Neuronal stem cell (in vitro differentiated cells): ENCODE measurements at regions not wholly inside any gene's neighbourhood (a gene's known extent, or its start where the extent isn't known, plus 50 kb on each side); places are given as distances from the start of the nearest gene placed in this dataset.

Source experiments
- DNase-seq: peaks from one replicate; pipeline ENCODE4 v3.0.0-alpha.2; 2013; ENCODE audit warnings: low spot score
- H2AFZ ChIP-seq: one replicate; pipeline ENCODE4 v1.6.1; 2013; ENCODE audit warnings: mild to moderate bottlenecking, low read length, inconsistent platforms
- H2AK5ac ChIP-seq: 2 replicates; pipeline ENCODE4 v1.6.1; 2013; ENCODE audit warnings: low read depth, mild to moderate bottlenecking, inconsistent platforms, low read length, moderate library complexity, mixed read lengths
- H2BK120ac ChIP-seq: 2 replicates; pipeline ENCODE4 v1.6.1; 2013; ENCODE audit warnings: low read depth, mild to moderate bottlenecking, inconsistent platforms, low read length, moderate library complexity, mixed read lengths
- H2BK12ac ChIP-seq: one replicate; pipeline ENCODE4 v1.6.1; 2013; ENCODE audit warnings: low read length, inconsistent platforms
- H2BK15ac ChIP-seq: 2 replicates; pipeline ENCODE4 v1.6.1; 2013; ENCODE audit warnings: mild to moderate bottlenecking, low read length, inconsistent platforms, mixed read lengths
- H2BK5ac ChIP-seq: one replicate; pipeline ENCODE4 v1.6.1; 2013; ENCODE audit warnings: inconsistent platforms, mild to moderate bottlenecking, low read length, moderate library complexity
- H3K14ac ChIP-seq: one replicate; pipeline ENCODE4 v1.6.1; 2013; ENCODE audit warnings: low read length, inconsistent platforms
- H3K18ac ChIP-seq: 2 replicates; pipeline ENCODE4 v1.6.1; 2013; ENCODE audit warnings: low read length, inconsistent platforms
- H3K23ac ChIP-seq: 2 replicates; pipeline ENCODE4 v1.6.1; 2013; ENCODE audit warnings: low read depth, mild to moderate bottlenecking, mixed read lengths, low read length, inconsistent platforms; ENCODE audit not compliant: poor library complexity
- H3K27ac ChIP-seq: replicated peaks from 3 replicates; pipeline ENCODE4 v1.5.1; 2013; ENCODE audit warnings: low read length, inconsistent platforms
- H3K27me3 ChIP-seq, 3 experiments: 2 replicates each; pipeline ENCODE4 v1.6.1; 2013; ENCODE audit warnings: low read length in 3 of 3, mild to moderate bottlenecking in 2 of 3, inconsistent platforms in 1 of 3, low read depth in 1 of 3, mixed read lengths in 1 of 3, moderate library complexity in 1 of 3; ENCODE audit not compliant: control insufficient read depth in 3 of 3, insufficient read depth in 3 of 3
- H3K36me3 ChIP-seq, 2 donors: replicated peaks in 1 of 2; 2 replicates each; pipeline ENCODE4 v1.6.1; 2013; ENCODE audit warnings: low read length in 2 of 2; ENCODE audit not compliant: control insufficient read depth in 2 of 2, insufficient read depth in 2 of 2
- H3K4ac ChIP-seq: 2 replicates; pipeline ENCODE4 v1.6.1; 2013; ENCODE audit warnings: inconsistent platforms, mild to moderate bottlenecking, low read length, moderate library complexity
- H3K4me1 ChIP-seq, 2 donors: 1 replicate in 1 of 2; 2 replicates in 1 of 2; pipeline ENCODE4 v1.6.1; 2013; ENCODE audit warnings: low read length in 2 of 2, low read depth in 1 of 2; ENCODE audit not compliant: control insufficient read depth in 2 of 2, insufficient read depth in 1 of 2
- H3K4me2 ChIP-seq: one replicate; pipeline ENCODE4 v1.6.1; 2013; ENCODE audit warnings: mild to moderate bottlenecking, low read length, inconsistent platforms; ENCODE audit not compliant: insufficient read depth, poor library complexity, severe bottlenecking
- H3K4me3 ChIP-seq, 2 donors: 2 replicates each; pipeline ENCODE4 v1.5.1; 2013; ENCODE audit warnings: low read length in 2 of 2, mild to moderate bottlenecking in 2 of 2, inconsistent platforms in 1 of 2, moderate library complexity in 1 of 2
- H3K79me1 ChIP-seq: one replicate; pipeline ENCODE4 v1.6.1; 2013; ENCODE audit warnings: low read depth, mild to moderate bottlenecking, inconsistent platforms, low read length, moderate library complexity
- H3K9ac ChIP-seq: one replicate; pipeline ENCODE4 v1.6.1; 2013; ENCODE audit warnings: mild to moderate bottlenecking, low read depth, low read length, inconsistent platforms; ENCODE audit not compliant: poor library complexity
- H3K9me3 ChIP-seq, 2 donors: replicated peaks in 1 of 2; 2 replicates each; pipeline versions ENCODE3 to v1.6.1; 2013; ENCODE audit warnings: low read length in 2 of 2, mild to moderate bottlenecking in 2 of 2, inconsistent platforms in 1 of 2, low read depth in 1 of 2, mixed read lengths in 1 of 2, moderate library complexity in 1 of 2; ENCODE audit not compliant: control insufficient read depth in 2 of 2, insufficient read depth in 1 of 2
- H4K8ac ChIP-seq: one replicate; pipeline ENCODE4 v1.6.1; 2013; ENCODE audit warnings: low read depth, mild to moderate bottlenecking, inconsistent platforms, low read length, moderate library complexity
- H4K91ac ChIP-seq: one replicate; pipeline ENCODE4 v1.6.1; 2013; ENCODE audit warnings: low read length, low read depth, mild to moderate bottlenecking, inconsistent platforms; ENCODE audit not compliant: poor library complexity
- WGBS, 2 donors: extraction: QIAGEN DNeasy Blood & Tissue Kit; methylation state at CpG; one replicate each; pipeline ENCODE4 v1.1.7; 2013; ENCODE audit warnings: missing lambda C conversion rate in 2 of 2, mixed read lengths in 1 of 2; ENCODE audit not compliant: insufficient read length in 2 of 2, insufficient replicate concordance in 1 of 2; ENCODE audit errors: extremely low coverage in 2 of 2; 5-methylcytosine and 5-hydroxymethylcytosine counted together

- Histone ChIP-seq H3K36me3 (no peaks in the 10 kb centered on the region), H3K4me2 (no peak overlapping the region), H3K27ac (no peak overlapping the region), H2BK15ac (no peak overlapping the region), H3K4ac (no peak overlapping the region), H3K9ac (no peak overlapping the region), H2BK120ac (no peak overlapping the region), H3K9me3 (no peaks in the 10 kb centered on the region), H3K23ac (no peak overlapping the region), H2AFZ (no peak overlapping the region), H3K18ac (no peak overlapping the region), H2BK12ac (no peak overlapping the region), H3K4me1 (peaks cover 0 to 2% of the 10 kb centered on the region in 2 donors), H4K8ac (no peak overlapping the region), H4K91ac (no peak overlapping the region), H2BK5ac (no peak overlapping the region), H3K79me1 (no peaks in the 10 kb centered on the region), H3K14ac (no peak overlapping the region), H2AK5ac (no peak overlapping the region), H3K27me3 (no peaks in the 10 kb centered on the region), H3K4me3 (no peak overlapping the region)
- WGBS, 2 donors = no CpG with 5 or more reads among the region's 5 CpGs
- DNase-seq = no peak
Measured at GRCh38 chr6:120996340-120996739, 337.9 kb downstream of the TBC1D32 start.

DNA sequence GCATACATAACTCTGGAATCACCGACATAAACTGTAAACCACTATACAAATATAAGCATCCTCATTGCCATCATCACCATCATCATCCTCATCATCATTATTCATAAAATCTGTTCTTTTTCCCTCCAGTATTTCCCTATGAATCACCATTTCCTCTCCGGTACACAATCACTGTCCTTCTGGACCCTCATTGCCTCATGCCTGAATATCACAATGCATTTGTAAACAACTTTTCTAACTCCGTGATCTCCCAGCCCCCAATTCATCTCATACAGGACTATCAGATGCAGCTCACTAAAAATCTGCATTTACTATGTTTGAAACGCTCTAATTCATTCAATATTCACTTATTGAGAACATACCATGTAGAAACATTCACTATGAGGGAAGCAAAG, 339.7 kb downstream of the TBC1D32 start:
- H2AK5ac ChIP-seq = no peak overlapping the region

DNA sequence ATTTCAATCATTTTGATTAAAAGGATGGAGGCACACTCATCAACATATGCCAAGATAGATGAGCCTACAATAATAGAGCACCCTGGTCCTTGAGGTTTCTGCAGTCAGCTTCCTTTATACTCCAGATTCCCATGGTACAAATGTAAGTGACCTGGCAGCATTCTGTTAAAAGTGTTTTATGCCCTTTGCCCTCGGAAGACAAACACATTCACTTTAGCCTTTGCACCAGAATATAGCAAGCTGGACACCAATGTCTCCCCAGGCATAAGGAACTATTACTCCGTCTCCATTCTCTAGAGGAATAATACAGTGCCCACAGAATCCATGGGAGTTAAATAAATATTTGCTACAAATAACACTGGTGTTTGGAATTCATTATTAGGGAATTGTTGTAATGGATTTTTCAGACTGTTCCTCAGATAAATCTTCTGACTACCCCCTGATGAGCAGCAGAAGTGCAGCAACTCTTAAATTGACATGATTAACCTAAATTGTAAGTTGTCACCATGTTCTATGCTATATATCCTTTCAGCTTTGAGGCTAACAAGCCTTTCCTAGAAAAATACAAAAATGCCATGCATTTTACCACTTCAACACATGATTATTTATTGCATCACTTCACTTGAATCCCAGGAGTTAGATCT, 340.2 kb downstream of the TBC1D32 start:
- no peak overlapping the region for H3K4me3 ChIP-seq
- no peak overlapping the region for H3K14ac ChIP-seq
- H3K79me1 ChIP-seq = no peaks in the 10 kb centered on the region
- no peaks in the 10 kb centered on the region for H3K36me3 ChIP-seq
- no peak overlapping the region for H2BK15ac ChIP-seq
- H3K4me1 ChIP-seq = peaks cover 0 to 2% of the 10 kb centered on the region in 2 donors
- H4K91ac ChIP-seq = no peak overlapping the region
- no peak overlapping the region for H3K23ac ChIP-seq
- H3K9ac ChIP-seq = no peak overlapping the region
- no peak overlapping the region for H4K8ac ChIP-seq
- H2BK5ac ChIP-seq = no peak overlapping the region
- H2BK120ac ChIP-seq = no peak overlapping the region
- no peak overlapping the region for H2AFZ ChIP-seq
- H3K27me3 ChIP-seq = no peaks in the 10 kb centered on the region
- no peak for DNase-seq
- H3K27ac ChIP-seq = no peak overlapping the region
- no peak overlapping the region for H3K4ac ChIP-seq
- H2AK5ac ChIP-seq = no peak overlapping the region
- H2BK12ac ChIP-seq = no peak overlapping the region
- no peak overlapping the region for H3K4me2 ChIP-seq
- WGBS, 2 donors = no CpG with 5 or more reads among the region's 2 CpGs
- no peak overlapping the region for H3K18ac ChIP-seq
- no peaks in the 10 kb centered on the region for H3K9me3 ChIP-seq

More for the DNA sequence above, 339.7 kb downstream of the TBC1D32 start:
- Histone ChIP-seq H3K4me1 (peaks cover 0 to 2% of the 10 kb centered on the region in 2 donors), H4K8ac (no peak overlapping the region), H3K27me3 (no peaks in the 10 kb centered on the region), H2BK15ac (no peak overlapping the region), H2BK12ac (no peak overlapping the region), H3K27ac (no peak overlapping the region), H4K91ac (no peak overlapping the region), H2AFZ (no peak overlapping the region), H3K23ac (no peak overlapping the region), H3K36me3 (no peaks in the 10 kb centered on the region), H3K18ac (no peak overlapping the region), H3K4me2 (no peak overlapping the region), H3K79me1 (no peaks in the 10 kb centered on the region), H2BK5ac (no peak overlapping the region), H3K14ac (no peak overlapping the region), H3K9ac (no peak overlapping the region), H3K9me3 (no peaks in the 10 kb centered on the region), H2BK120ac (no peak overlapping the region), H3K4me3 (no peak overlapping the region), H3K4ac (no peak overlapping the region)
- DNase-seq = no peak
- no CpG with 5 or more reads among the region's 4 CpGs for WGBS, 2 donors

DNA sequence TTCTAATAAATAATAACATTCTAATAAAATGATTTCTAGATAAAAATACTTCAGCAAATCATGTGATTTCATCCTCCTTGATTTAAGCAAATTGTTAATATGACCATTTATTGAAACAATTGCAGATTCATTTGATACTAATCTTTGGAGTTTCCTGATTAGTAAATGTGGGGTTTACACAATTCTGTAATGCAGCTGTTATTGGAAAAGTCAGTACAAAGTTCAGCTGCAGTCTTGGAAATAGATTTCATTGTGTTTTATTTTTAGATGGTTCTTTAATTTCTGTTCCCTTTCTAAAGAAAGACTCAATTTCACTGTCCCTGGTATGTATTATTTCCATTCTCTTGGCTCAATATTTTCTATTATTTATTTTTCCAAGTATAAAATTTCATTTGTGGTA, 342.0 kb downstream of the TBC1D32 start:
- Histone ChIP-seq H2AFZ (no peak overlapping the region), H2AK5ac (no peak overlapping the region), H3K4me1 (peaks cover 0 to 2% of the 10 kb centered on the region in 2 donors), H3K27ac (no peak overlapping the region), H3K9me3 (no peaks in the 10 kb centered on the region), H3K23ac (no peak overlapping the region), H3K9ac (no peak overlapping the region), H3K4ac (no peak overlapping the region), H3K18ac (no peak overlapping the region), H2BK120ac (no peak overlapping the region), H3K27me3 (no peaks in the 10 kb centered on the region), H3K4me3 (no peak overlapping the region), H3K36me3 (no peaks in the 10 kb centered on the region), H3K79me1 (no peaks in the 10 kb centered on the region), H2BK5ac (no peak overlapping the region), H3K4me2 (no peak overlapping the region), H2BK12ac (no peak overlapping the region), H2BK15ac (no peak overlapping the region), H3K14ac (no peak overlapping the region), H4K8ac (no peak overlapping the region), H4K91ac (no peak overlapping the region)
- no peak for DNase-seq
